WTC11 (cell line): ENCODE measurements at regions not wholly inside any gene's neighbourhood (a gene's known extent, or its start where the extent isn't known, plus 50 kb on each side); places are given as distances from the start of the nearest gene placed in this dataset.
A peak's percentile ranks its signal among the peaks of the same experiment; 100 is the strongest.

ENCODE experiments used
- ATAC-seq: fragments of 200-7000 bp; cut with Tn5 transposase; 2 replicates; pipeline ENCODE4 v1.10.0; 2021; ENCODE audit warnings: mild to moderate bottlenecking, moderate library complexity
- CTCF ChIA-PET: fragments of 300-600 bp; sonication (Branson Sonifier 250); formaldehyde crosslinking; loops from one replicate; lab custom pipeline; 2021; ENCODE audit warnings: antibody characterized with exemption; lab: Charles Lee
- POLR2A ChIA-PET: fragments of 350-600 bp; sonication (Branson Sonifier 250); formaldehyde crosslinking; loops from one replicate; lab custom pipeline; 2021; ENCODE audit warnings: antibody characterized with exemption; lab: Charles Lee
- DNase-seq: peaks from one replicate; pipeline ENCODE4 v3.0.0; 2021; ENCODE audit warnings: low spot score
- H3K27ac Mint-ChIP-seq: 2 replicates; pipeline ENCODE4 v1.8.0; 2021; ENCODE audit warnings: mixed read lengths
- H3K27me3 Mint-ChIP-seq: 2 replicates; pipeline ENCODE4 v1.8.0; 2021; ENCODE audit warnings: low read depth, mild to moderate bottlenecking, moderate library complexity, mixed read lengths
- H3K36me3 Mint-ChIP-seq: 2 replicates; pipeline ENCODE4 v1.8.0; 2021; ENCODE audit warnings: mixed read lengths
- H3K4me1 Mint-ChIP-seq: 2 replicates; pipeline ENCODE4 v1.8.0; 2022; ENCODE audit warnings: mixed read lengths
- H3K4me3 Mint-ChIP-seq: 2 replicates; pipeline ENCODE4 v1.8.0; 2021; ENCODE audit warnings: mild to moderate bottlenecking, moderate library complexity, mixed read lengths
- H3K9me3 Mint-ChIP-seq: 2 replicates; pipeline ENCODE4 v1.8.0; 2021; ENCODE audit warnings: mixed read lengths
- CBFB ChIP-seq: sonication (generic); formaldehyde crosslinking; IDR thresholded peaks from 2 replicates; pipeline ENCODE4 v1.8.1; 2022; ENCODE audit warnings: mild to moderate bottlenecking, low read depth, missing genetic modification reagents
- GABPB1 ChIP-seq: sonication (generic); formaldehyde crosslinking; IDR thresholded peaks from 2 replicates; pipeline ENCODE4 v1.8.1; 2023; ENCODE audit warnings: mild to moderate bottlenecking, missing genetic modification reagents
- IRF2 ChIP-seq: sonication (generic); formaldehyde crosslinking; IDR thresholded peaks from 2 replicates; pipeline ENCODE4 v1.8.0; 2022; ENCODE audit warnings: low read depth, missing genetic modification reagents, borderline replicate concordance
- JAZF1 ChIP-seq: fragments of 250-450 bp; sonication (Bioruptor Pico); IDR thresholded peaks from 2 replicates; pipeline ENCODE4 v1.9.0; 2021; ENCODE audit warnings: moderate library complexity, mild to moderate bottlenecking, inconsistent platforms
- NFE2L1 ChIP-seq: sonication (generic); formaldehyde crosslinking; IDR thresholded peaks from 2 replicates; pipeline ENCODE4 v1.8.1; 2023; ENCODE audit warnings: missing genetic modification reagents
- OVOL2 ChIP-seq: fragments of 250-450 bp; sonication (Bioruptor Pico); IDR thresholded peaks from 2 replicates; pipeline ENCODE4 v1.9.0; 2021; ENCODE audit warnings: mild to moderate bottlenecking, borderline replicate concordance
- PRRX2 ChIP-seq: fragments of 250-450 bp; sonication (Bioruptor Pico); IDR thresholded peaks from 2 replicates; pipeline ENCODE4 v1.8.0; 2021; ENCODE audit warnings: mild to moderate bottlenecking
- SMAD3 ChIP-seq: sonication (generic); formaldehyde crosslinking; IDR thresholded peaks from 2 replicates; pipeline ENCODE4 v1.8.0; 2022; ENCODE audit warnings: missing genetic modification reagents, mild to moderate bottlenecking, borderline replicate concordance
- SP1 ChIP-seq: sonication (generic); formaldehyde crosslinking; conservative IDR thresholded peaks from 2 replicates; pipeline ENCODE4 v1.8.1; 2022; ENCODE audit warnings: missing genetic modification reagents
- ZBTB21 ChIP-seq: sonication (generic); formaldehyde crosslinking; IDR thresholded peaks from 2 replicates; pipeline ENCODE4 v1.8.1; 2023; ENCODE audit warnings: mild to moderate bottlenecking, missing genetic modification reagents, borderline replicate concordance
- ZNF121 ChIP-seq: sonication (generic); formaldehyde crosslinking; IDR thresholded peaks from 2 replicates; pipeline ENCODE4 v1.8.0; 2023; ENCODE audit warnings: missing genetic modification reagents
- ZNF317 ChIP-seq: sonication (generic); formaldehyde crosslinking; IDR thresholded peaks from 2 replicates; pipeline ENCODE4 v1.8.1; 2023; ENCODE audit warnings: low read depth, mild to moderate bottlenecking, moderate library complexity, missing genetic modification reagents, borderline replicate concordance
- ZNF396 ChIP-seq: fragments of 250-450 bp; sonication (Bioruptor Pico); IDR thresholded peaks from 2 replicates; pipeline ENCODE4 v1.8.0; 2021; ENCODE audit warnings: mild to moderate bottlenecking, moderate library complexity, borderline replicate concordance
- TF ChIP-seq, protein P1 (sequence below): fragments of 250-450 bp; sonication (Bioruptor Pico); IDR thresholded peaks from 2 replicates; pipeline ENCODE4 v1.8.0; 2021; ENCODE audit warnings: mild to moderate bottlenecking
- TF ChIP-seq, protein P2 (sequence below): fragments of 250-450 bp; sonication (Bioruptor Pico); IDR thresholded peaks from 2 replicates; pipeline ENCODE4 v1.9.0; 2021; ENCODE audit warnings: mild to moderate bottlenecking
- TF ChIP-seq, protein P3 (sequence below): sonication (generic); formaldehyde crosslinking; IDR thresholded peaks from 2 replicates; pipeline ENCODE4 v1.8.1; 2022; ENCODE audit warnings: low read depth, mild to moderate bottlenecking, moderate library complexity, missing genetic modification reagents, borderline replicate concordance
- TF ChIP-seq, protein P4 (sequence below): sonication (generic); formaldehyde crosslinking; IDR thresholded peaks from 2 replicates; pipeline ENCODE4 v1.8.0; 2022; ENCODE audit warnings: mild to moderate bottlenecking, missing genetic modification reagents
- TF ChIP-seq, protein P5 (sequence below): sonication (generic); formaldehyde crosslinking; IDR thresholded peaks from 2 replicates; pipeline ENCODE4 v1.8.0; 2023; ENCODE audit warnings: mild to moderate bottlenecking, missing genetic modification reagents
- TF ChIP-seq, protein P6 (sequence below): sonication (generic); formaldehyde crosslinking; IDR thresholded peaks from 2 replicates; pipeline ENCODE4 v1.8.1; 2023; ENCODE audit warnings: mild to moderate bottlenecking, moderate library complexity, missing genetic modification reagents
- TF ChIP-seq, protein P7 (sequence below): fragments of 200-600 bp; IDR thresholded peaks from 2 replicates; pipeline ENCODE4 v1.8.0; 2022; ENCODE audit warnings: antibody characterized with exemption

DNA sequence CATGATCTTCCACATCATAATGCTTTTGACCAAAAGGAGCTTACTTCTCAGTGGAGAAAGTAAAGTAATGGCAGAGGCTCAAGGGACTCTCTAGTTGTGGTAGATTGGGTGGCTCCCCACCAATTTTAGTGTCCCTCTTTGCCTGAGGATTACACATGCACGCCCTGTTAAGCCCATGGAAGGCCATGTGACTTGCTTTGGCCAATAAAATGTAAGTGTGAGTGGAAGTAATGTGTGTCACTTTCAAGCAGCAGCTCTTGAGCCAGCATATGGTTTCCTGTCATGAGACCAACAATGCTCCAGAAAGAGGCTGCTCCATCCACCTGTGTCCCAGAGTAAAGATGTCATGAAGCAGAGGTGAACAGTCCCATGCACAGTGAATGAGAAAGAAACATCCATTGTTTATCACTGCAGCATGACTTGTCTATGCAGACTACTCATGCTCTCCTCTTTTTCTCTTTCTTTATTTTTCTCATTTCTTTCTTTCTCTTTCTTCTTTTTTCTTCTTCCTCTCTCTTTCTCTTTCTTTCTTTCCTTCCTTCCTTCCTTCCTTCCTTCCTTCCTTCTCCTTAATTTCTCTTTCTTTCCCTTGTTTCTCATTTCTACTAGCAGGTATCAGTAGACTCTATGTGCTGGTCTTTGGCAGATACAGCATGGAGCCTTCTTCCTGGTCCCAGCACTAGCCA lies 57.3 kb upstream of the EGFLAM start (continued):
- TF ChIP-seq, protein P1, sequence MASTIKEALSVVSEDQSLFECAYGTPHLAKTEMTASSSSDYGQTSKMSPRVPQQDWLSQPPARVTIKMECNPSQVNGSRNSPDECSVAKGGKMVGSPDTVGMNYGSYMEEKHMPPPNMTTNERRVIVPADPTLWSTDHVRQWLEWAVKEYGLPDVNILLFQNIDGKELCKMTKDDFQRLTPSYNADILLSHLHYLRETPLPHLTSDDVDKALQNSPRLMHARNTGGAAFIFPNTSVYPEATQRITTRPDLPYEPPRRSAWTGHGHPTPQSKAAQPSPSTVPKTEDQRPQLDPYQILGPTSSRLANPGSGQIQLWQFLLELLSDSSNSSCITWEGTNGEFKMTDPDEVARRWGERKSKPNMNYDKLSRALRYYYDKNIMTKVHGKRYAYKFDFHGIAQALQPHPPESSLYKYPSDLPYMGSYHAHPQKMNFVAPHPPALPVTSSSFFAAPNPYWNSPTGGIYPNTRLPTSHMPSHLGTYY, result no peak
- TF ChIP-seq SP1 (CRISPR knock-in tag), result no peak
- TF ChIP-seq JAZF1 (CRISPR knock-in tag), result no peak
- TF ChIP-seq, all 79 proteins: peak for 0

DNA sequence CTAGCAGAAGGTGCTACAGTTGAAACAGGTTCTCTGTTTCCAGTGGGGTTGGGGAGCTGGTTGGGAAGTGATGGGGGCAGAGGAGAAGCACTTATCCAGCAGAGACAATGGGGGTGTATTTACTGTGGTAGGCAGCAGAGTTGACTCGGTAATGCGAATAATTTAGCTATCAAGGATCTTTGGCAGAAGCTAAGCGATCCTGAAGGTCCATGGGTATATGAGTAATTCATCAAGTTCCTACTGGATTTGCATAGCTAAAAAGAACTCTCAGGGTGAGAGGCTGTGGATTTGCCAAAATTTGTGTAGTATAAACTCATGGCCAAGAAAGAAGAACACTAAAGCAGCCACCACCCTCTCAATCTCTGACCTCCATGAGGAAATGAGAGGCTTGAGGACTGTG lies 61.2 kb upstream of the EGFLAM start:
- CTCF ChIA-PET, result no interaction called here
- H3K4me3 Mint-ChIP-seq, result no peak overlapping the region
- TF ChIP-seq, protein P2, sequence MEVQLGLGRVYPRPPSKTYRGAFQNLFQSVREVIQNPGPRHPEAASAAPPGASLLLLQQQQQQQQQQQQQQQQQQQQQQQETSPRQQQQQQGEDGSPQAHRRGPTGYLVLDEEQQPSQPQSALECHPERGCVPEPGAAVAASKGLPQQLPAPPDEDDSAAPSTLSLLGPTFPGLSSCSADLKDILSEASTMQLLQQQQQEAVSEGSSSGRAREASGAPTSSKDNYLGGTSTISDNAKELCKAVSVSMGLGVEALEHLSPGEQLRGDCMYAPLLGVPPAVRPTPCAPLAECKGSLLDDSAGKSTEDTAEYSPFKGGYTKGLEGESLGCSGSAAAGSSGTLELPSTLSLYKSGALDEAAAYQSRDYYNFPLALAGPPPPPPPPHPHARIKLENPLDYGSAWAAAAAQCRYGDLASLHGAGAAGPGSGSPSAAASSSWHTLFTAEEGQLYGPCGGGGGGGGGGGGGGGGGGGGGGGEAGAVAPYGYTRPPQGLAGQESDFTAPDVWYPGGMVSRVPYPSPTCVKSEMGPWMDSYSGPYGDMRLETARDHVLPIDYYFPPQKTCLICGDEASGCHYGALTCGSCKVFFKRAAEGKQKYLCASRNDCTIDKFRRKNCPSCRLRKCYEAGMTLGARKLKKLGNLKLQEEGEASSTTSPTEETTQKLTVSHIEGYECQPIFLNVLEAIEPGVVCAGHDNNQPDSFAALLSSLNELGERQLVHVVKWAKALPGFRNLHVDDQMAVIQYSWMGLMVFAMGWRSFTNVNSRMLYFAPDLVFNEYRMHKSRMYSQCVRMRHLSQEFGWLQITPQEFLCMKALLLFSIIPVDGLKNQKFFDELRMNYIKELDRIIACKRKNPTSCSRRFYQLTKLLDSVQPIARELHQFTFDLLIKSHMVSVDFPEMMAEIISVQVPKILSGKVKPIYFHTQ (CRISPR knock-in tag), result no peak
- TF ChIP-seq, protein P3, sequence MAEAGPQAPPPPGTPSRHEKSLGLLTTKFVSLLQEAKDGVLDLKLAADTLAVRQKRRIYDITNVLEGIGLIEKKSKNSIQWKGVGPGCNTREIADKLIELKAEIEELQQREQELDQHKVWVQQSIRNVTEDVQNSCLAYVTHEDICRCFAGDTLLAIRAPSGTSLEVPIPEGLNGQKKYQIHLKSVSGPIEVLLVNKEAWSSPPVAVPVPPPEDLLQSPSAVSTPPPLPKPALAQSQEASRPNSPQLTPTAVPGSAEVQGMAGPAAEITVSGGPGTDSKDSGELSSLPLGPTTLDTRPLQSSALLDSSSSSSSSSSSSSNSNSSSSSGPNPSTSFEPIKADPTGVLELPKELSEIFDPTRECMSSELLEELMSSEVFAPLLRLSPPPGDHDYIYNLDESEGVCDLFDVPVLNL (CRISPR knock-in tag), result no peak
- no peak for TF ChIP-seq NFE2L1 (CRISPR knock-in tag)
- TF ChIP-seq ZNF121, result no peak
- no peak for TF ChIP-seq ZNF317 (CRISPR knock-in tag)
- no peak for TF ChIP-seq ZNF396
- TF ChIP-seq, protein P4, sequence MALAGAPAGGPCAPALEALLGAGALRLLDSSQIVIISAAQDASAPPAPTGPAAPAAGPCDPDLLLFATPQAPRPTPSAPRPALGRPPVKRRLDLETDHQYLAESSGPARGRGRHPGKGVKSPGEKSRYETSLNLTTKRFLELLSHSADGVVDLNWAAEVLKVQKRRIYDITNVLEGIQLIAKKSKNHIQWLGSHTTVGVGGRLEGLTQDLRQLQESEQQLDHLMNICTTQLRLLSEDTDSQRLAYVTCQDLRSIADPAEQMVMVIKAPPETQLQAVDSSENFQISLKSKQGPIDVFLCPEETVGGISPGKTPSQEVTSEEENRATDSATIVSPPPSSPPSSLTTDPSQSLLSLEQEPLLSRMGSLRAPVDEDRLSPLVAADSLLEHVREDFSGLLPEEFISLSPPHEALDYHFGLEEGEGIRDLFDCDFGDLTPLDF (CRISPR knock-in tag), result no peak
- TF ChIP-seq ZBTB21 (CRISPR knock-in tag), result no peak
- no peak for TF ChIP-seq CBFB (CRISPR knock-in tag)
- no peak for TF ChIP-seq PRRX2 (CRISPR knock-in tag)
- ATAC-seq, result no peak
- 0 out of 2 replicates have a peak, but pooled peaks cover 3% of the 10 kb centered on the region for H3K36me3 Mint-ChIP-seq
- no peak for DNase-seq
- 0 out of 2 replicates have a peak, but pooled peaks cover 5% of the 10 kb centered on the region for H3K4me1 Mint-ChIP-seq
- H3K27me3 Mint-ChIP-seq, result peaks cover 5% of the 10 kb centered on the region; the same call in 1 of the 2 replicates
- POLR2A ChIA-PET, result no interaction called here
- H3K9me3 Mint-ChIP-seq, result peaks cover 25% of the 10 kb centered on the region
- H3K27ac Mint-ChIP-seq, result no peak overlapping the region

DNA sequence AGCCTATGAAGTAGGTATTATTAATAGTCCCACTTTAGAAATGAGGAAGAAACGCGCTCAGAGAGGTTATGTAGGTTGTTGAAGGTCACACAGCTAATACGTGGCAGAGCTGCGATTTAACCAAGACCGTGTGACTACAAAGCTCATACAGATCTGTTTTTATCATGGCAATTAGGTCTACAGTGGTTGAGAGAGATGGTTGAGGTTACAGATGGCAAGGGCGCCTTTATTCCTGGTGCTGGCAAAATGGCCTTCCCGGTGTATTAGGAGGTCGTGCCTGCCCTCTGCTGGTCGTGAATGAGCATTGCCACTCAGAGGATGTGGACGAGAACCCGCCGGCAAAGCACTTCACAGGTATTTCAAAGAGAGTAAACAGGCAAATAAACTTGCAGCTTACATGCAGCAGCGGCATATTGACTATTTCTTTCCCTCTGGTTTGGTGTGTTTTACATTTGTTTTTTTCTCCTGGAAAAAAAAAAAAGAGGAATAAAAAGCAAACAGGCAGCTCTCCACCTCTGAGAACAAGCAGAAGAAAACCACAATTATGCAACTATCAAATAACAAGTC lies 65.3 kb upstream of the EGFLAM start:
- Mint-ChIP-seq H3K27ac (no peak overlapping the region), H3K4me3 (no peak overlapping the region), H3K36me3 (no peaks in the 10 kb centered on the region), H3K4me1 (peaks cover 18% of the 10 kb centered on the region), H3K27me3 (peaks cover 6% of the 10 kb centered on the region; the same call in 1 of the 2 replicates), H3K9me3 (peaks cover 2% of the 10 kb centered on the region; the same call in 1 of the 2 replicates)
- DNase-seq (peak; percentile 77), ATAC-seq (peak; percentile 85)
- ChIA-PET CTCF (interaction anchor here (0.6 to 3.2 kb wide), 16 partner anchors 13 to 780 kb away, joined by 3 to 26 read pairs (median 5); partner anchors contain the start of gene GDNF), POLR2A (no interaction called here)
- TF ChIP-seq GABPB1 (CRISPR knock-in tag) (peak; percentile 54; the same call in 1 of the 2 replicates), IRF2 (CRISPR knock-in tag) (no peak), SMAD3 (CRISPR knock-in tag) (no peak), OVOL2 (CRISPR knock-in tag) (no peak)
- TF ChIP-seq, protein P5, sequence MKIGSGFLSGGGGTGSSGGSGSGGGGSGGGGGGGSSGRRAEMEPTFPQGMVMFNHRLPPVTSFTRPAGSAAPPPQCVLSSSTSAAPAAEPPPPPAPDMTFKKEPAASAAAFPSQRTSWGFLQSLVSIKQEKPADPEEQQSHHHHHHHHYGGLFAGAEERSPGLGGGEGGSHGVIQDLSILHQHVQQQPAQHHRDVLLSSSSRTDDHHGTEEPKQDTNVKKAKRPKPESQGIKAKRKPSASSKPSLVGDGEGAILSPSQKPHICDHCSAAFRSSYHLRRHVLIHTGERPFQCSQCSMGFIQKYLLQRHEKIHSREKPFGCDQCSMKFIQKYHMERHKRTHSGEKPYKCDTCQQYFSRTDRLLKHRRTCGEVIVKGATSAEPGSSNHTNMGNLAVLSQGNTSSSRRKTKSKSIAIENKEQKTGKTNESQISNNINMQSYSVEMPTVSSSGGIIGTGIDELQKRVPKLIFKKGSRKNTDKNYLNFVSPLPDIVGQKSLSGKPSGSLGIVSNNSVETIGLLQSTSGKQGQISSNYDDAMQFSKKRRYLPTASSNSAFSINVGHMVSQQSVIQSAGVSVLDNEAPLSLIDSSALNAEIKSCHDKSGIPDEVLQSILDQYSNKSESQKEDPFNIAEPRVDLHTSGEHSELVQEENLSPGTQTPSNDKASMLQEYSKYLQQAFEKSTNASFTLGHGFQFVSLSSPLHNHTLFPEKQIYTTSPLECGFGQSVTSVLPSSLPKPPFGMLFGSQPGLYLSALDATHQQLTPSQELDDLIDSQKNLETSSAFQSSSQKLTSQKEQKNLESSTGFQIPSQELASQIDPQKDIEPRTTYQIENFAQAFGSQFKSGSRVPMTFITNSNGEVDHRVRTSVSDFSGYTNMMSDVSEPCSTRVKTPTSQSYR, result no peak
- TF ChIP-seq, protein P6, sequence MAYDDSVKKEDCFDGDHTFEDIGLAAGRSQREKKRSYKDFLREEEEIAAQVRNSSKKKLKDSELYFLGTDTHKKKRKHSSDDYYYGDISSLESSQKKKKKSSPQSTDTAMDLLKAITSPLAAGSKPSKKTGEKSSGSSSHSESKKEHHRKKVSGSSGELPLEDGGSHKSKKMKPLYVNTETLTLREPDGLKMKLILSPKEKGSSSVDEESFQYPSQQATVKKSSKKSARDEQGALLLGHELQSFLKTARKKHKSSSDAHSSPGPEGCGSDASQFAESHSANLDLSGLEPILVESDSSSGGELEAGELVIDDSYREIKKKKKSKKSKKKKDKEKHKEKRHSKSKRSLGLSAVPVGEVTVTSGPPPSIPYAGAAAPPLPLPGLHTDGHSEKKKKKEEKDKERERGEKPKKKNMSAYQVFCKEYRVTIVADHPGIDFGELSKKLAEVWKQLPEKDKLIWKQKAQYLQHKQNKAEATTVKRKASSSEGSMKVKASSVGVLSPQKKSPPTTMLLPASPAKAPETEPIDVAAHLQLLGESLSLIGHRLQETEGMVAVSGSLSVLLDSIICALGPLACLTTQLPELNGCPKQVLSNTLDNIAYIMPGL (CRISPR knock-in tag), result no peak
- TF ChIP-seq, protein P7, sequence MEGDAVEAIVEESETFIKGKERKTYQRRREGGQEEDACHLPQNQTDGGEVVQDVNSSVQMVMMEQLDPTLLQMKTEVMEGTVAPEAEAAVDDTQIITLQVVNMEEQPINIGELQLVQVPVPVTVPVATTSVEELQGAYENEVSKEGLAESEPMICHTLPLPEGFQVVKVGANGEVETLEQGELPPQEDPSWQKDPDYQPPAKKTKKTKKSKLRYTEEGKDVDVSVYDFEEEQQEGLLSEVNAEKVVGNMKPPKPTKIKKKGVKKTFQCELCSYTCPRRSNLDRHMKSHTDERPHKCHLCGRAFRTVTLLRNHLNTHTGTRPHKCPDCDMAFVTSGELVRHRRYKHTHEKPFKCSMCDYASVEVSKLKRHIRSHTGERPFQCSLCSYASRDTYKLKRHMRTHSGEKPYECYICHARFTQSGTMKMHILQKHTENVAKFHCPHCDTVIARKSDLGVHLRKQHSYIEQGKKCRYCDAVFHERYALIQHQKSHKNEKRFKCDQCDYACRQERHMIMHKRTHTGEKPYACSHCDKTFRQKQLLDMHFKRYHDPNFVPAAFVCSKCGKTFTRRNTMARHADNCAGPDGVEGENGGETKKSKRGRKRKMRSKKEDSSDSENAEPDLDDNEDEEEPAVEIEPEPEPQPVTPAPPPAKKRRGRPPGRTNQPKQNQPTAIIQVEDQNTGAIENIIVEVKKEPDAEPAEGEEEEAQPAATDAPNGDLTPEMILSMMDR, result peak; percentile 90
